Prostate gland (tissue), 2 donors: ENCODE measurements at regions not wholly inside any gene's neighbourhood (a gene's known extent, or its start where the extent isn't known, plus 50 kb on each side); places are given as distances from the start of the nearest gene placed in this dataset.

ENCODE experiments used
- POLR2AphosphoS5 ChIP-seq: sonication (generic); formaldehyde crosslinking; IDR thresholded peaks from one replicate; pipeline ENCODE4 v1.6.1; 2017; ENCODE audit warnings: antibody characterized with exemption
- TF ChIP-seq, protein P1 (sequence below), 4 experiments: fragments of 200-600 bp in 2 of 4; fragments of 450-650 bp in 2 of 4; sonication (generic) in 2 of 4; IDR thresholded peaks; 1 replicate in 3 of 4; 2 replicates in 1 of 4; pipeline ENCODE4 v1.5.1; 2016 to 2019; ENCODE audit warnings: antibody characterized with exemption in 4 of 4, mild to moderate bottlenecking in 2 of 4, moderate library complexity in 2 of 4

DNA sequence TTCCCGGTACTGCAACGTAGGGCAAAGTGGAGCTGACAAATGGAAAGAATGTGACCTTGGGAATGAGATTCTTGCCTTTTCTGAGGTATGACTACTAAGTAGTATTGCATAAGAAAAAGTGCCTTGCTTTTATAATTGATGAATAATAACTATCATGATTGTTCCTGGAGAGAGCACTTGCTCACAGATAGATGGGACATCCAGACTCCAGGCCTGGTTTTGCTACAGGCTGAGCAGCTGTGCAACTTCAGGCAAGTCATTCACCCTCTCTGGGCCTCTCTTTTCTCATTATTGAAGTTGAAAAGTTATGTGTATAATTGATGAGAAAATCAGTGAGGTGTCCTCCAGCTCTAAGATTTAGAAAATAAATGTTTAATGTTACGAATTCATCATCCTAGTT is 53.6 kb upstream of the MBOAT1 start:
- TF ChIP-seq, protein P1, sequence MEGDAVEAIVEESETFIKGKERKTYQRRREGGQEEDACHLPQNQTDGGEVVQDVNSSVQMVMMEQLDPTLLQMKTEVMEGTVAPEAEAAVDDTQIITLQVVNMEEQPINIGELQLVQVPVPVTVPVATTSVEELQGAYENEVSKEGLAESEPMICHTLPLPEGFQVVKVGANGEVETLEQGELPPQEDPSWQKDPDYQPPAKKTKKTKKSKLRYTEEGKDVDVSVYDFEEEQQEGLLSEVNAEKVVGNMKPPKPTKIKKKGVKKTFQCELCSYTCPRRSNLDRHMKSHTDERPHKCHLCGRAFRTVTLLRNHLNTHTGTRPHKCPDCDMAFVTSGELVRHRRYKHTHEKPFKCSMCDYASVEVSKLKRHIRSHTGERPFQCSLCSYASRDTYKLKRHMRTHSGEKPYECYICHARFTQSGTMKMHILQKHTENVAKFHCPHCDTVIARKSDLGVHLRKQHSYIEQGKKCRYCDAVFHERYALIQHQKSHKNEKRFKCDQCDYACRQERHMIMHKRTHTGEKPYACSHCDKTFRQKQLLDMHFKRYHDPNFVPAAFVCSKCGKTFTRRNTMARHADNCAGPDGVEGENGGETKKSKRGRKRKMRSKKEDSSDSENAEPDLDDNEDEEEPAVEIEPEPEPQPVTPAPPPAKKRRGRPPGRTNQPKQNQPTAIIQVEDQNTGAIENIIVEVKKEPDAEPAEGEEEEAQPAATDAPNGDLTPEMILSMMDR (IDR thresholded peaks at IDR 0.05), result no peak
- no peak for TF ChIP-seq POLR2AphosphoS5
